B cell (primary cell): ENCODE measurements at regions not wholly inside any gene's neighbourhood (a gene's known extent, or its start where the extent isn't known, plus 50 kb on each side); places are given as distances from the start of the nearest gene placed in this dataset.

Experiments used
- ATAC-seq: fragments of 200-7000 bp; cut with Tn5 transposase; one replicate; pipeline ENCODE4 v1.10.0; 2021; ENCODE audit warnings: low read depth, mild to moderate bottlenecking, moderate number of reproducible peaks, moderate library complexity
- CTCF ChIA-PET: fragments of 350-600 bp; sonication (Branson Sonifier 250); formaldehyde crosslinking; loops from one replicate; lab custom pipeline; 2021; ENCODE audit warnings: antibody characterized with exemption, inconsistent platforms; lab: Charles Lee
- POLR2A ChIA-PET: fragments of 350-600 bp; sonication (Branson Sonifier 250); formaldehyde crosslinking; loops from one replicate; lab custom pipeline; 2021; ENCODE audit warnings: antibody characterized with exemption; lab: Charles Lee
- DNase-seq: peaks from one replicate; pipeline ENCODE4 v3.0.0; 2013
- H2AFZ ChIP-seq: 2 replicates; pipeline ENCODE4 v1.6.1; 2012; ENCODE audit warnings: mild to moderate bottlenecking, low read depth, low read length; ENCODE audit not compliant: insufficient read depth, poor library complexity, severe bottlenecking
- H3K27ac ChIP-seq, 2 donors: 1 replicate in 1 of 2; 2 replicates in 1 of 2; pipeline ENCODE4 v1.5.1; 2012 to 2013; ENCODE audit warnings: low read length in 2 of 2, mild to moderate bottlenecking in 2 of 2, moderate library complexity in 1 of 2
- H3K27me3 ChIP-seq, 4 experiments: fragments of 200-600 bp in 1 of 4; sonication (generic) in 1 of 4; replicated peaks in 1 of 4; 1 replicate in 2 of 4; 2 replicates in 2 of 4; pipeline versions ENCODE4 v1.6.1 to v1.7.0; 2013 to 2016; ENCODE audit warnings: low read length in 3 of 4, mild to moderate bottlenecking in 2 of 4, mixed read lengths in 1 of 4, moderate library complexity in 1 of 4; ENCODE audit not compliant: insufficient read depth in 4 of 4, control insufficient read depth in 3 of 4; ENCODE audit errors: control extremely low read depth in 1 of 4
- H3K36me3 ChIP-seq, 2 experiments: replicated peaks in 1 of 2; 1 replicate in 1 of 2; 2 replicates in 1 of 2; pipeline versions ENCODE4 v1.6.1 to v1.7.1; 2013; ENCODE audit warnings: low read length in 1 of 2; ENCODE audit not compliant: insufficient read depth in 2 of 2, control insufficient read depth in 1 of 2; ENCODE audit errors: control extremely low read depth in 1 of 2, extremely low read depth in 1 of 2
- H3K4me1 ChIP-seq, 2 donors: fragments of 200-600 bp in 1 of 2; sonication (generic) in 1 of 2; 1 replicate in 1 of 2; 2 replicates in 1 of 2; pipeline versions ENCODE4 v1.5.1 to v1.6.1; 2013 to 2017; ENCODE audit warnings: low read length in 2 of 2; ENCODE audit not compliant: control insufficient read depth in 2 of 2, insufficient read depth in 2 of 2
- H3K4me2 ChIP-seq: replicated peaks from 2 replicates; pipeline ENCODE3; 2012; ENCODE audit warnings: mild to moderate bottlenecking, low read depth, low read length; ENCODE audit not compliant: poor library complexity, severe bottlenecking
- H3K4me3 ChIP-seq, 5 experiments: fragments of 200-600 bp in 1 of 5; sonication (generic) in 1 of 5; 1 replicate in 3 of 5; 2 replicates in 2 of 5; pipeline versions ENCODE4 v1.5.1 to v1.7.0; 2011 to 2016; ENCODE audit warnings: low read length in 4 of 5, mild to moderate bottlenecking in 4 of 5, low read depth in 2 of 5, control low read depth in 1 of 5, moderate library complexity in 1 of 5; ENCODE audit not compliant: insufficient read depth in 1 of 5; ENCODE audit errors: control extremely low read depth in 1 of 5, extremely low read depth in 1 of 5
- H3K79me2 ChIP-seq: fragments of 200-600 bp; sonication (generic); one replicate; pipeline ENCODE4 v1.6.0; 2016; ENCODE audit warnings: low read length; ENCODE audit not compliant: control insufficient read depth, insufficient read depth
- H3K9ac ChIP-seq: fragments of 200-600 bp; sonication (generic); 2 replicates; pipeline ENCODE4 v1.6.1; 2017; ENCODE audit warnings: mild to moderate bottlenecking, low read length, moderate library complexity
- H3K9me3 ChIP-seq, 3 donors: one replicate each; pipeline versions ENCODE4 v1.6.1 to v1.7.1; 2013; ENCODE audit warnings: low read length in 2 of 3; ENCODE audit not compliant: control insufficient read depth in 2 of 3, insufficient read depth in 1 of 3; ENCODE audit errors: control extremely low read depth in 1 of 3
- H4K20me1 ChIP-seq: 2 replicates; pipeline ENCODE4 v1.6.0; 2012; ENCODE audit warnings: mild to moderate bottlenecking, low read length; ENCODE audit not compliant: insufficient read depth, control insufficient read depth, poor library complexity, severe bottlenecking
- H3K27ac Mint-ChIP-seq: one replicate; pipeline ENCODE4 v1.8.0; 2021; ENCODE audit warnings: mixed read lengths
- H3K27me3 Mint-ChIP-seq: one replicate; pipeline ENCODE4 v1.8.0; 2021; ENCODE audit warnings: mixed read lengths
- H3K4me1 Mint-ChIP-seq: one replicate; pipeline ENCODE4 v1.8.0; 2021; ENCODE audit warnings: mixed read lengths
- H3K4me3 Mint-ChIP-seq: one replicate; pipeline ENCODE4 v1.8.0; 2021; ENCODE audit warnings: mixed read lengths
- H3K9me3 Mint-ChIP-seq: one replicate; pipeline ENCODE4 v1.8.0; 2022; ENCODE audit warnings: mixed read lengths; ENCODE audit not compliant: insufficient read depth
- CTCF ChIP-seq: fragments of 200-600 bp; IDR thresholded peaks from one replicate; pipeline ENCODE4 v1.8.0; 2022; ENCODE audit warnings: antibody characterized with exemption, mild to moderate bottlenecking
- EZH2 ChIP-seq: IDR thresholded peaks from 2 replicates; pipeline ENCODE4 v1.6.1; 2012; ENCODE audit warnings: borderline replicate concordance, low read depth, mild to moderate bottlenecking, moderate library complexity, low read length; ENCODE audit not compliant: insufficient read depth, poor library complexity, severe bottlenecking
- WGBS: methylation state at CpG from one replicate; pipeline ENCODE4 v1.1.5; 2013; ENCODE audit warnings: missing lambda C conversion rate; ENCODE audit not compliant: insufficient coverage; 5-methylcytosine and 5-hydroxymethylcytosine counted together
- intact Hi-C: fragments of 100-400 bp; cut with micrococcal nuclease; formaldehyde crosslinking; loops from one replicate; pipeline ENCODE4 v1.10.0; 2022

- WGBS, result 100% methylated on average over 1 of the region's 3 CpGs
- Mint-ChIP-seq H3K27ac (no peak overlapping the region), H3K9me3 (no peaks in the 10 kb centered on the region), H3K4me1 (peaks cover 61% of the 10 kb centered on the region), H3K4me3 (no peak overlapping the region), H3K27me3 (no peaks in the 10 kb centered on the region)
- H4K20me1 ChIP-seq, result no peaks in the 10 kb centered on the region
- ATAC-seq (no peak), DNase-seq (no peak)
- H2AFZ ChIP-seq, result no peak overlapping the region
- CTCF ChIA-PET, result interaction anchor here (0.5 to 1.8 kb wide), 5 partner anchors 9 to 228 kb away, joined by 3 to 4 read pairs (median 3); no protein-coding TSS in a partner anchor
- no peak overlapping the region for H3K27ac ChIP-seq
- H3K4me3 ChIP-seq, result no peak overlapping the region
- peaks cover 46 to 50% of the 10 kb centered on the region in 2 donors for H3K4me1 ChIP-seq
- POLR2A ChIA-PET, result no interaction called here
- H3K79me2 ChIP-seq, result no peaks in the 10 kb centered on the region
- no peaks in the 10 kb centered on the region for H3K9me3 ChIP-seq
- no peaks in the 10 kb centered on the region for H3K27me3 ChIP-seq
- H3K9ac ChIP-seq, result no peak overlapping the region
- TF ChIP-seq EZH2, result no peak
- TF ChIP-seq CTCF, result no peak
- no peak overlapping the region for H3K4me2 ChIP-seq
- H3K36me3 ChIP-seq, result no peaks in the 10 kb centered on the region
- intact Hi-C loops, result no loop called here
These were observed 227.9 kb downstream of the ESM1 start for GRCh38 chr5:54757541-54757940.

GRCh38 chr5:54756796-54757402 is 228.5 kb downstream of the ESM1 start:
- Histone ChIP-seq H3K4me1 (peaks cover 48 to 54% of the 10 kb centered on the region in 2 donors), H4K20me1 (no peaks in the 10 kb centered on the region), H3K4me2 (peak overlapping the region; percentile 77), H3K9me3 (no peaks in the 10 kb centered on the region), H3K27ac (peak overlapping the region; percentile 14 to 75), H3K4me3 (no peak overlapping the region), H3K79me2 (no peaks in the 10 kb centered on the region), H3K36me3 (no peaks in the 10 kb centered on the region), H3K27me3 (no peaks in the 10 kb centered on the region), H2AFZ (peak overlapping the region; percentile 47), H3K9ac (no peak overlapping the region)
- ChIA-PET POLR2A (no interaction called here), CTCF (interaction anchor here (0.5 to 1.8 kb wide), 4 partner anchors 9 to 228 kb away, joined by 3 to 4 read pairs (median 3); no protein-coding TSS in a partner anchor)
- intact Hi-C loops, result no loop called here
- no peak for DNase-seq
- Mint-ChIP-seq H3K4me1 (peaks cover 61% of the 10 kb centered on the region), H3K27ac (peak overlapping the region; percentile 93), H3K9me3 (no peaks in the 10 kb centered on the region), H3K27me3 (no peaks in the 10 kb centered on the region), H3K4me3 (peak overlapping the region; percentile 11)
- no peak for TF ChIP-seq CTCF
- no peak for TF ChIP-seq EZH2
- ATAC-seq, result no peak
- WGBS, result no CpG with 5 or more reads among the region's 1 CpG
